Activated naive CD4-positive, alpha-beta T cell treated with anti-CD3 and anti-CD28 coated beads, Interleukin-2, amount 50 U/mL, for 24 hours (primary cell): ENCODE measurements at regions not wholly inside any gene's neighbourhood (a gene's known extent, or its start where the extent isn't known, plus 50 kb on each side); places are given as distances from the start of the nearest gene placed in this dataset.
"Not testable (repeated sequence)": the region's sequence is repeated elsewhere in the genome, so short reads cannot be mapped to it uniquely, and the experiment has no call there.

ENCODE experiments used
- H3K27ac Mint-ChIP-seq: one replicate; pipeline ENCODE4 v1.8.0; 2021; ENCODE audit warnings: mild to moderate bottlenecking, mixed read lengths
- H3K27me3 Mint-ChIP-seq: one replicate; pipeline ENCODE4 v1.8.0; 2021; ENCODE audit warnings: mixed read lengths
- H3K36me3 Mint-ChIP-seq: one replicate; pipeline ENCODE4 v1.8.0; 2021; ENCODE audit warnings: mixed read lengths
- H3K4me1 Mint-ChIP-seq: one replicate; pipeline ENCODE4 v1.8.0; 2021; ENCODE audit warnings: mixed read lengths
- H3K4me3 Mint-ChIP-seq: one replicate; pipeline ENCODE4 v1.8.0; 2021; ENCODE audit warnings: mild to moderate bottlenecking, mixed read lengths
- H3K9me3 Mint-ChIP-seq: one replicate; pipeline ENCODE4 v1.8.0; 2021; ENCODE audit warnings: mixed read lengths

DNA sequence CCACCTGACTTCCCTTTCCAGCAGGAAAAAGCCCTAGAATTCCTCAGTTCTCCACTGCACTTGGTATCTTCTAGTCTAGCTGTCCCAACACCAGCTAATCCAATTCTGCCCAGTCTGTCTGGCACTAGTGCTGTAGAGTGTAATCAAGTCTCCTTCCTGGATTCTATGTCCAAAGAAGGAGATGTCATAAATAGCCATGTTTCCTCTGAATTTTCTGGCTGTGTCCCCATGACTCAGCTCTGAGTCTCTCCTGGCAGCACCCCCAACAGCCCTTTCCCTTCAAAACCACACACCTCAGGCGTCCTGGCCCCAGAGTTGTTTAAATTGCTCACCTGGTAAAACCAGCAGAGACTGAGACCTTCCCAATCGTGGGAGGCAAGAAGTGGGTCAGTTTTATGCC is 197.2 kb downstream of the GRXCR1 start:
- H3K27ac Mint-ChIP-seq, result no peak overlapping the region
- H3K36me3 Mint-ChIP-seq, result no peaks in the 10 kb centered on the region
- H3K4me1 Mint-ChIP-seq, result no peaks in the 10 kb centered on the region
- no peaks in the 10 kb centered on the region for H3K9me3 Mint-ChIP-seq
- no peak overlapping the region for H3K4me3 Mint-ChIP-seq
- H3K27me3 Mint-ChIP-seq, result no peaks in the 10 kb centered on the region

- H3K9me3 Mint-ChIP-seq, result no peaks in the 10 kb centered on the region
- H3K4me3 Mint-ChIP-seq, result no peak overlapping the region
- no peaks in the 10 kb centered on the region for H3K4me1 Mint-ChIP-seq
- H3K27ac Mint-ChIP-seq, result no peak overlapping the region
- no peaks in the 10 kb centered on the region for H3K27me3 Mint-ChIP-seq
- no peaks in the 10 kb centered on the region for H3K36me3 Mint-ChIP-seq
Observed at GRCh38 chr4:43103048-43103447, 210.5 kb downstream of the GRXCR1 start.

- H3K4me3 Mint-ChIP-seq, result no peak overlapping the region
- H3K9me3 Mint-ChIP-seq, result peaks cover 6% of the 10 kb centered on the region
- H3K36me3 Mint-ChIP-seq, result no peaks in the 10 kb centered on the region
- H3K4me1 Mint-ChIP-seq, result no peaks in the 10 kb centered on the region
- H3K27ac Mint-ChIP-seq, result no peak overlapping the region
- H3K27me3 Mint-ChIP-seq, result peaks cover 1% of the 10 kb centered on the region
Observed at GRCh38 chr4:43112139-43112538, 219.6 kb downstream of the GRXCR1 start.

GRCh38 chr4:43113196-43113595 is 220.7 kb downstream of the GRXCR1 start:
- Mint-ChIP-seq H3K27ac (no peak overlapping the region), H3K36me3 (no peaks in the 10 kb centered on the region), H3K4me3 (no peak overlapping the region), H3K27me3 (peaks cover 1% of the 10 kb centered on the region), H3K9me3 (peaks cover 12% of the 10 kb centered on the region), H3K4me1 (no peaks in the 10 kb centered on the region)

- Mint-ChIP-seq H3K27ac (no peak overlapping the region), H3K9me3 (no peaks in the 10 kb centered on the region), H3K4me3 (no peak overlapping the region), H3K36me3 (no peaks in the 10 kb centered on the region), H3K4me1 (peaks cover 4% of the 10 kb centered on the region), H3K27me3 (peaks cover 1% of the 10 kb centered on the region)
Observed at GRCh38 chr4:43126595-43126994, 234.1 kb downstream of the GRXCR1 start.

- no peaks in the 10 kb centered on the region for H3K36me3 Mint-ChIP-seq
- peaks cover 4% of the 10 kb centered on the region for H3K4me1 Mint-ChIP-seq
- peaks cover 1% of the 10 kb centered on the region for H3K27me3 Mint-ChIP-seq
- H3K27ac Mint-ChIP-seq, result no peak overlapping the region
- no peak overlapping the region for H3K4me3 Mint-ChIP-seq
- H3K9me3 Mint-ChIP-seq, result no peaks in the 10 kb centered on the region
Observed at GRCh38 chr4:43130228-43131021, 237.9 kb downstream of the GRXCR1 start.

GRCh38 chr4:43132010-43132582 is 239.6 kb downstream of the GRXCR1 start:
- Mint-ChIP-seq H3K27ac (no peak overlapping the region), H3K36me3 (no peaks in the 10 kb centered on the region), H3K4me3 (no peak overlapping the region), H3K27me3 (peaks cover 1% of the 10 kb centered on the region), H3K9me3 (no peaks in the 10 kb centered on the region), H3K4me1 (peaks cover 4% of the 10 kb centered on the region)

- Mint-ChIP-seq H3K9me3 (peaks cover 2% of the 10 kb centered on the region), H3K27ac (no peak overlapping the region), H3K36me3 (no peaks in the 10 kb centered on the region), H3K4me1 (peaks cover 4% of the 10 kb centered on the region), H3K27me3 (no peaks in the 10 kb centered on the region), H3K4me3 (no peak overlapping the region)
Observed at GRCh38 chr4:43133566-43133965, 241.1 kb downstream of the GRXCR1 start.

GRCh38 chr4:43136752-43137151 is 244.2 kb downstream of the GRXCR1 start:
- Mint-ChIP-seq H3K9me3 (peaks cover 5% of the 10 kb centered on the region), H3K4me3 (no peak overlapping the region), H3K27ac (no peak overlapping the region), H3K36me3 (no peaks in the 10 kb centered on the region), H3K4me1 (no peaks in the 10 kb centered on the region), H3K27me3 (no peaks in the 10 kb centered on the region)

DNA sequence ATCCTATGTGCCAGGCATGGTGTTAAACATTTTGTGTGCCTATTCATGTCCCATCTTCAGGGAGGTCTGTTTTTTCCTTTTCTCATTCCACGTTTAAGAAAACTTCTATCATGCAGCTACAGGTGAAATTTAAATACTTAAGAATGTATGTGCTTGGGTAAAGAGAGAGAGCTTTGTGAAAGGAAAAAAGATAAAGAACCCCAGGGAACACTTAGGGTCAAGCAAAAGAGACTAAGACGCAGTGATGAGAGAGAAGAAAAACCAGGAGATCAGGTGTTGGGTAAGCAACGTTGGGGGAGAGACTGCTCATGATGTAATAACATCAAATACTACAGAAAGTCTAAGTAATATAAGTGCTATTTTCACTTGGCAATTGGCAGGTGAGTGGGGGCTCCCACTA is 253.7 kb downstream of the GRXCR1 start:
- no peaks in the 10 kb centered on the region for H3K36me3 Mint-ChIP-seq
- H3K27ac Mint-ChIP-seq, result no peak overlapping the region
- no peak overlapping the region for H3K4me3 Mint-ChIP-seq
- no peaks in the 10 kb centered on the region for H3K27me3 Mint-ChIP-seq
- H3K4me1 Mint-ChIP-seq, result no peaks in the 10 kb centered on the region
- H3K9me3 Mint-ChIP-seq, result peaks cover 5% of the 10 kb centered on the region

- Mint-ChIP-seq H3K27ac (no peak overlapping the region), H3K4me1 (no peaks in the 10 kb centered on the region), H3K27me3 (no peaks in the 10 kb centered on the region), H3K36me3 (no peaks in the 10 kb centered on the region), H3K4me3 (no peak overlapping the region), H3K9me3 (peaks cover 10% of the 10 kb centered on the region)
Observed at GRCh38 chr4:43148481-43148880, 256.0 kb downstream of the GRXCR1 start.

DNA sequence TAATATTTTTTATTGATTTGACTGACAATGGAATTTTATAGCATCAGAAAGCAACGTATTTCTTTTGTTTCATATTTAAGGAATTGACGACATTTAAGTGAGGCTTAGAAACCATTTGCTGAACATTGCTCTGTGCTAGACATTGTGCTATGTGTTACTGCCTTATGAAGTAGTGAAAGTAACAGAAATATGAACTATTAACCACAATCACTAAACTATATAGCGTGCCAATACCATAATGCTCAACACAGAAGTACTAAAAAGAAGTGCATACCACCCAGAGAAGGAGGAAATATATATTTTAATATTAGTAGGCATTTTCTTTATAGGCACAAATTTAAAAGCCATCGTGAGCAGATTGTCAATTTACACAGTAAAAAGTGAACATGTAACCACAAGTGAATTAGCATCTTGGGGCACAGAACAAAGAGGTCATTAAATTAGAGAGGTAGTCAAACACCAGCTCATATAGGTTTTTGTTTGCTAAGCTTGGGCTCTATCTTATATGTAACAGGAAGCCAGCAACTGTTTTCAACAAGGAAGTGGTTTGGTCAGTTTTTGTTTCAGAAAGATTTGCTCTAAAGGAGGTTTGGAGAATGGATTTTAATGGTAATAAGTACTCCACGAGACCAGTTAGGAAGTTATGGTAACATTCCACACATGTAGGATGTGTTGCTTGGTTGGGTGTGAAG is 270.7 kb downstream of the GRXCR1 start:
- no peaks in the 10 kb centered on the region for H3K27me3 Mint-ChIP-seq

GRCh38 chr4:43189741-43190140 is 297.2 kb downstream of the GRXCR1 start:
- Mint-ChIP-seq H3K4me3 (no peak overlapping the region), H3K27me3 (no peaks in the 10 kb centered on the region), H3K36me3 (no peaks in the 10 kb centered on the region), H3K9me3 (no peaks in the 10 kb centered on the region), H3K4me1 (no peaks in the 10 kb centered on the region), H3K27ac (no peak overlapping the region)

More for the DNA sequence above, 270.7 kb downstream of the GRXCR1 start:
- Mint-ChIP-seq H3K4me3 (no peak overlapping the region), H3K4me1 (no peaks in the 10 kb centered on the region), H3K27ac (no peak overlapping the region), H3K9me3 (peaks cover 5% of the 10 kb centered on the region), H3K36me3 (no peaks in the 10 kb centered on the region)

DNA sequence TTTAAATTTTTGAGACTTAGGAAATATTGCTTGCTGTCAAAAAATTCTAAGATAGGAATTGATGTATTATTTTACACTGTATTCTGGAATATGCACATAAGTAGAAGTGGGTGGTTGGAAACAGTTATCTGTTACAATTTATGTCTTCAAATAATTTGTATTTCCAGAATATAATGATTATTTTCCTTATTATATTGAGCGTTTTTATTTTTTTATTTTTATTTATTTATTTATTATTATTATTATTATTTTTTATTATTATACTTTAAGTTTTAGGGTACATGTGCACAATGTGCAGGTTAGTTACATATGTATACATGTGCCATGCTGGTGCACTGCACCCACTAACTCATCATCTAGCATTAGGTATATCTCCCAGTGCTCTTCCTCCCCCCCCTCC is 320.1 kb downstream of the GRXCR1 start:
- not testable (repeated sequence) for H3K27ac Mint-ChIP-seq, H3K27me3 Mint-ChIP-seq, H3K9me3 Mint-ChIP-seq, H3K36me3 Mint-ChIP-seq, H3K4me1 Mint-ChIP-seq, H3K4me3 Mint-ChIP-seq

GRCh38 chr4:43223820-43224219 is 331.3 kb downstream of the GRXCR1 start:
- Mint-ChIP-seq H3K27ac (no peak overlapping the region), H3K9me3 (peaks cover 12% of the 10 kb centered on the region), H3K4me3 (no peak overlapping the region), H3K27me3 (no peaks in the 10 kb centered on the region), H3K36me3 (no peaks in the 10 kb centered on the region), H3K4me1 (no peaks in the 10 kb centered on the region)

DNA sequence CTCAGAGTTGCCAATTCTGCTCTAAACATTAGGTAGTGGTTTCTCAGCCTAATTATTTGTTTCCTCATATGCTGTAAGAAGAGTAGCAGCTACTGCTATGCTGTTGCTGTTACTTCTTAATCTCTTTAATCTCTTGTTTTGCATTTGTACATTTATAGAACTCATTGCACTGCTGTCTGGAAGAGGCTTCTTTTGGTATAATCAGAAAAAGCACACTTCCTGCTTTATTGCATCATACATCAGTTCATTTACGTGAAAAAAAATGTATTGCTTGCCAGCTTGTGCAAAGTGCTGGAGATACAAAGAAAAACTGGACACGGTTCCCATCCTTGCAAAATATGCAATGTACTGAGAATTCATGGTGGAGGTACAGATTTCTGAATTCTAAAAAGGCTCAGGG is 332.0 kb downstream of the GRXCR1 start:
- Mint-ChIP-seq H3K27me3 (no peaks in the 10 kb centered on the region), H3K4me3 (no peak overlapping the region), H3K36me3 (no peaks in the 10 kb centered on the region), H3K27ac (no peak overlapping the region), H3K9me3 (peaks cover 12% of the 10 kb centered on the region), H3K4me1 (no peaks in the 10 kb centered on the region)
